Dendritic cell treated with granulocyte-macrophage colony-stimulating factor and Interleukin-4, amounts not matched to agents 40 ng/mL and 50 ng/mL, for 4 days (primary cell): ENCODE measurements at regions not wholly inside any gene's neighbourhood (a gene's known extent, or its start where the extent isn't known, plus 50 kb on each side); places are given as distances from the start of the nearest gene placed in this dataset.
"Not testable (repeated sequence)": the region's sequence is repeated elsewhere in the genome, so short reads cannot be mapped to it uniquely, and the experiment has no call there.

Experiments
- H3K27ac Mint-ChIP-seq: one replicate; pipeline ENCODE4 v1.8.0; 2022; ENCODE audit warnings: mild to moderate bottlenecking, mixed read lengths
- H3K27me3 Mint-ChIP-seq: one replicate; pipeline ENCODE4 v1.8.0; 2022; ENCODE audit warnings: mild to moderate bottlenecking, mixed read lengths
- H3K36me3 Mint-ChIP-seq: one replicate; pipeline ENCODE4 v1.8.0; 2022; ENCODE audit warnings: low read depth, mixed read lengths
- H3K4me1 Mint-ChIP-seq: one replicate; pipeline ENCODE4 v1.8.0; 2022; ENCODE audit warnings: low read depth, mixed read lengths
- H3K4me3 Mint-ChIP-seq: one replicate; pipeline ENCODE4 v1.8.0; 2022; ENCODE audit warnings: mild to moderate bottlenecking, moderate library complexity, mixed read lengths
- H3K9me3 Mint-ChIP-seq: one replicate; pipeline ENCODE4 v1.8.0; 2022; ENCODE audit warnings: mixed read lengths
- intact Hi-C: fragments of 100-400 bp; cut with micrococcal nuclease; formaldehyde crosslinking; loops from one replicate; pipeline ENCODE4 v1.15.0; 2022

DNA sequence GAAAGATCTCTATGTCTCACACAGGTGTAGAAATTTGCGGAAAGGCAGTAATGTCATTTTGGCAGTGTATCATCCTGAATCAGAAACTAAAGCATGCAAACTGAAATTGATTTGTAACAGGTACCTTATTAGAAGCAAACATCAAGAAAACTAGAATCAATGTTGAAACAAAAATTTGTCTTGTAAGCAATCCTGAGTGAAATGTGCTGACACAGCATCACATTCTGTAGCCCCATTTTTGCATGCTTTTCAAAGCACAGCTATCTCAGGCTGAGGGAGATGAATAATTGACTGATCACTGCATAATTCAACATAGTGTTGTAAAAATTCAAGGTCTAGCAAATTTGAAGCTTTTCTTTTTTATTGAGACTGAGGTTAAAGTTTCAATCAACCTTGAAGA, 539.7 kb downstream of the DACH1 start:
- no peak overlapping the region for H3K4me3 Mint-ChIP-seq
- H3K36me3 Mint-ChIP-seq, result no peaks in the 10 kb centered on the region
- no peaks in the 10 kb centered on the region for H3K9me3 Mint-ChIP-seq
- intact Hi-C loops, result no loop called here
- H3K27me3 Mint-ChIP-seq, result no peaks in the 10 kb centered on the region
- H3K27ac Mint-ChIP-seq, result no peak overlapping the region
- H3K4me1 Mint-ChIP-seq, result no peaks in the 10 kb centered on the region

DNA sequence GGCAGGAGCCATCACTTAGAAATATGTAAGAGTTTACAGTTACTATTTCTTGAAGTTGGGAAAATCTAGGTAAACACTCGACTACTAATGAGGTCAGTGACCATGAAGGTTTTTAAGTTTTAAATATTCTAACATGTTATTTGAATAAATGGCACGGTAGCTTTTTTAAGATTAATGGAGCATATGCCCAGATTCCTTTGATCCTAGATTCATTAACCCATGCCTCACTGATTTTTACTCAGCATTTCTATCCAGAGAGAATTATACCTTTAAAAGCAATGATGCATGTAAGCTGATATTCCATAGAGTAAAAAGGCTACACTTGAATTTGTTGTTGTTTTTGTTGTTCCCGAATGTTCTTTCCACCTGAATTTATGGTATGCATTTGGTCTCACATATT, 541.4 kb downstream of the DACH1 start:
- H3K27ac Mint-ChIP-seq, result no peak overlapping the region
- H3K36me3 Mint-ChIP-seq, result no peaks in the 10 kb centered on the region
- H3K9me3 Mint-ChIP-seq, result peaks cover 11% of the 10 kb centered on the region
- H3K4me1 Mint-ChIP-seq, result no peaks in the 10 kb centered on the region
- intact Hi-C loops, result no loop called here
- H3K4me3 Mint-ChIP-seq, result no peak overlapping the region
- H3K27me3 Mint-ChIP-seq, result no peaks in the 10 kb centered on the region

DNA sequence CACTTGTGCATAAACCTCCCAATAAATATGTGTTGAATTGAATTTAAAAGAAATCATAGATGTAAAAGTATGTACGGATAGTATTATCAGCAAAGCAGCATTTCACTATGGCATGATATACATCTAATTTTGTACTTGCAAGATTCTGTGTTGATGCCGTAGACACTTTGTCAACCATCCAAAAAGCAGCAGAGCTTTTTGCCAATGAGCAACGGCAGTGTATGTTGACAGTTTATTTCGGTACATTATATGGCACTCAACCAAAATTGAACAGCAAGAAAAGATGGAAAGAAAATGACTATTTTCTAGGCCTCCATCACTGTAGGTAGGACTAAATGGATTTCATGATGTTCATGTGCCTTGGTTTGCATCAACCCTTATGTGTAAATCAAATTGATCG, 543.7 kb downstream of the DACH1 start:
- Mint-ChIP-seq H3K36me3 (no peaks in the 10 kb centered on the region), H3K9me3 (peaks cover 18% of the 10 kb centered on the region), H3K27me3 (no peaks in the 10 kb centered on the region), H3K4me1 (no peaks in the 10 kb centered on the region), H3K27ac (no peak overlapping the region), H3K4me3 (no peak overlapping the region)
- intact Hi-C loops, result no loop called here

DNA sequence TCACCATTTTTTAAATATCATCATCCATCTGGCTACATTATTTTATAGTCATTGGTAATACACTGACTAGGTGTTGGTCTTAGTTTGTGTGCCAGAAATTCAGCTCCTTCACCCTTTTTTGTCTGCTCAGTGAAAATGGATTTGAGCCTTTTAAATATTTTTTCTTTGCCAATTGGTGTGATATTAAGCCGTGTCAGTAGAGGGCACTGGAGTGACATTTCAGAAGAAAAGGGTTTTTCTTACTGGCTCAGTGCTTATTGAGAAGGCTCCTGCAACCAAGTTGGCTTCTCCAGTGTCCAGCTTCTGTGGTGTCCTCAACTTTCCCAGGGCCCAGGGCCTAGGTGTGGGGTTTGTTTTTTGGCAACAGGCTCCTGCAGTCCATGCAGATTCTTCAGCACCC, 546.6 kb downstream of the DACH1 start:
- H3K27ac Mint-ChIP-seq, result no peak overlapping the region
- H3K9me3 Mint-ChIP-seq, result peaks cover 18% of the 10 kb centered on the region
- no peaks in the 10 kb centered on the region for H3K36me3 Mint-ChIP-seq
- no peaks in the 10 kb centered on the region for H3K27me3 Mint-ChIP-seq
- H3K4me3 Mint-ChIP-seq, result no peak overlapping the region
- H3K4me1 Mint-ChIP-seq, result no peaks in the 10 kb centered on the region
- intact Hi-C loops, result loop anchor here (1.0 kb wide), 1 partner anchor 559 kb away; no protein-coding TSS in a partner anchor

DNA sequence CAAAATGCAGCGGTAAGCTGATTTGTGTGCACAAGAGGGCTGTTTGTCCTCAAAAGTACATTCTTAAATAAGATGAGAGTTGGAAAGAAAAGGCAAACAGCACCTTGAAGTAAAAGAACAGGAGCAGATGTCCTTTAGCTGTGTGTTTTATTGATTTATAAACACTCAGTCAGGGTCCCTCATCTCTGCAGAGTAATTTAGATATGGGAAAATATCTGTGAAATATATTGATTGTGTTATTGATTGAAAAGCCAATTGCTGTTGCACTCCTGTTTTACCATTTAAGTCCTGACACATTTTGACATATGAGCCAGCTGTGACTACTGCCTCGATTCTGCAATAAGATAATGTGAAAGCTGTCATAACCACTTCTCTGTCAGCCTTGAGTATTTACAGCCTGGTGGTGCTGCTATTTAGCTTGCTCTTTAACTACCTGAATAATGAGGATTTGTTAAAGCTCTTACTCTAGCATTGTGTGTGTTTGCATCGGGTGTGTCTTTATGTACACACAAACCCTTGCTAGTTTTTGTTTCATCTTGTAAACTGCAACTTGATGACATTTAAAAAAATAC, 550.1 kb downstream of the DACH1 start:
- no peaks in the 10 kb centered on the region for H3K27me3 Mint-ChIP-seq
- H3K4me1 Mint-ChIP-seq, result no peaks in the 10 kb centered on the region
- no peaks in the 10 kb centered on the region for H3K36me3 Mint-ChIP-seq
- peaks cover 18% of the 10 kb centered on the region for H3K9me3 Mint-ChIP-seq
- intact Hi-C loops, result no loop called here
- no peak overlapping the region for H3K4me3 Mint-ChIP-seq
- H3K27ac Mint-ChIP-seq, result no peak overlapping the region

DNA sequence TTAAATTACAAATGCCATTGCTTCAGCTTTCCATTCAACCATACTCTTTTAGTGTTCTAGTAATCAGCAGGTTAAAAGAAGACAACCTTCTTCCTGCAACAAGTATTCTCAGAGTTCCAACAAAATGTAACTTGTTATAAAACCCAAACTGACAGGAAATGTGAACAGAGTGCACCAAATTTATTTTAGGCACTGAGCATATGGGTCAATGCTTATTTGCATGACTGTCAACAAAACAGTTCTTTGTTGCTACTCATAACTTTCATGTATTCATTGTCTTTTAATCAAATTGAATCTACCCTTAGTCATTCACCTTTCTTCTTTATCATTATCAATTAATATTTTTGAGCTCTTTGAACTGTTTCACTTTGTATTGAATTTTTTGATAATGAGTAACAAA, 554.1 kb downstream of the DACH1 start:
- intact Hi-C loops, result no loop called here
- H3K9me3 Mint-ChIP-seq, result no peaks in the 10 kb centered on the region

DNA sequence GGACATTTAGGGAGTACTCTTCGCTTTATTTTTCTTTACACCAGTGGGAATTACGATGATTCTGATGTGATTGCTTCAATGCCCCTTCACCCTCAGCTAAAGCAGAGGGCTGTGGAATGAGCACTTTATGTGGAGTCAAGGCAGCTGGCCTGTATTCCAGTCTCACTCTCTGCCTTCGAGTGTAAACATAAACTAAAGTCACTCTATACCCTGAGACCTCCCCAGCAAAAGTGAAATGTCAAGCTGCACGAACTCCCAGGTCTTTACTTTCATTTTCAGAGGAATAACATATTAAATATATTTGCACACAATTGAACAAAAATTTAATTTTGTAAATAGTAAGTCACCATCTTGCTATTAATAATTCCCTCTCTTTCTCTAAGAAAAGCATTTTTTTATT, 557.1 kb downstream of the DACH1 start:
- no peak overlapping the region for H3K4me3 Mint-ChIP-seq
- no peaks in the 10 kb centered on the region for H3K9me3 Mint-ChIP-seq
- intact Hi-C loops, result no loop called here
- no peak overlapping the region for H3K27ac Mint-ChIP-seq
- no peaks in the 10 kb centered on the region for H3K36me3 Mint-ChIP-seq
- no peaks in the 10 kb centered on the region for H3K4me1 Mint-ChIP-seq
- H3K27me3 Mint-ChIP-seq, result no peaks in the 10 kb centered on the region

More for the DNA sequence above, 554.1 kb downstream of the DACH1 start:
- Mint-ChIP-seq H3K4me1 (no peaks in the 10 kb centered on the region), H3K36me3 (no peaks in the 10 kb centered on the region), H3K27me3 (no peaks in the 10 kb centered on the region), H3K4me3 (no peak overlapping the region), H3K27ac (no peak overlapping the region)

DNA sequence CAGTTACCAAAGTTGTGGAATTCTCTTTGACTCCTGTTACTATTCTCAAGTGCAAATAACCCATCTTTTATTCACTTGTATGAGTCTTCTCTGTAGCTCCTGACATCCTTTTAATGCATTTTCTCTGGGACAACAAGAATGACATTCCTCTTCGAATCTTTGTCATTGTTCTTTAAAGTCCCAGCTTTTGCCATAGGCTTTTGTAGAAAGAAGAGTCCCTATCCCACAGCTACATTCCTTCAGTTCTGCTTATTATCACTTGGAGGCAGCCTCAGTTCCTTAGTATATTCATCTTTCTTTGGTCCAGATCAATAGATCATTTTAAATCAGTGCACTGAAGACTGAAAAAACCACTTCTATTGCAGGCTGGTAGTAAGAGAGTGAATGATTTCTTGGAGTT, 560.2 kb downstream of the DACH1 start:
- Mint-ChIP-seq H3K27me3 (no peaks in the 10 kb centered on the region), H3K36me3 (no peaks in the 10 kb centered on the region), H3K27ac (no peak overlapping the region), H3K9me3 (no peaks in the 10 kb centered on the region), H3K4me1 (no peaks in the 10 kb centered on the region), H3K4me3 (no peak overlapping the region)
- intact Hi-C loops, result no loop called here

DNA sequence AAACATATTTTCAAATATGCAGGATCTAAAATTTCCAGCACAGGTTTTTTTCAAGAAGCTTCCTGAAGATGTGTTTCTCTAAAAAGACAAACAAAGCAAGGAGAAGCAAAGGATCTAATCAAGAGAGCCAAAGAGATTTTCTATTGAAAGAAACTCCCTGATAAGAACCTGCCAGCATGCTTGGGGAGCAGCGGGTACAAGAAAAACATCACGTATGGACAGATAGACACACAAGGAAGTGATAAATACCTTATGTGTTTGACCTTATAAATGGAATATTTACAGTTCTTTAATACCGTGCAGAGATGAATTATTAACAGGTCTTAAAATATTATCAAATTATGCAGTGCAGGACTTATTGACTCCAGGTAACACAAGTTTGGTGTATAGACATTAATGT, 562.1 kb downstream of the DACH1 start:
- Mint-ChIP-seq H3K27me3 (no peaks in the 10 kb centered on the region), H3K36me3 (no peaks in the 10 kb centered on the region), H3K9me3 (no peaks in the 10 kb centered on the region), H3K4me3 (no peak overlapping the region), H3K27ac (no peak overlapping the region), H3K4me1 (no peaks in the 10 kb centered on the region)
- intact Hi-C loops, result no loop called here

DNA sequence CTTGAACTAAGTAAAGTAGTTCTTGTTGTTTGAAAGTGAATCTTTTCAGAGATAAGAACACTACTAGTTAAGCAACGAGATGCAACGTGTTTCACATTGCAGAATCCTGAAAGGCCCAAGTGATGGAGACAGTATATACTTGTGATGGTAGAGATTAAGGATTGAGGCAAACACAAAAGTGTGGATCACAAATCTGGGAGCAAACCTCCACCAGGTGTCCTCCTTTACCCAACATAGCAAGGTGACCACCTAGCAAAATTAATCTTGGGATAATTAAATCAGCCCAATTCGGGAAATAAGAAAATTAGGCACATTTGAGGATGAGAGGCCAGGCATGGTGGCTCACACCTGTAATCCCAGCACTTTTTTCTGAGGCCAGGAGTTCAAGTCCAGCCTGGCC, 563.9 kb downstream of the DACH1 start:
- Mint-ChIP-seq H3K9me3 (peaks cover 10% of the 10 kb centered on the region), H3K27me3 (no peaks in the 10 kb centered on the region), H3K4me3 (no peak overlapping the region), H3K36me3 (no peaks in the 10 kb centered on the region), H3K4me1 (no peaks in the 10 kb centered on the region), H3K27ac (no peak overlapping the region)
- intact Hi-C loops, result no loop called here

DNA sequence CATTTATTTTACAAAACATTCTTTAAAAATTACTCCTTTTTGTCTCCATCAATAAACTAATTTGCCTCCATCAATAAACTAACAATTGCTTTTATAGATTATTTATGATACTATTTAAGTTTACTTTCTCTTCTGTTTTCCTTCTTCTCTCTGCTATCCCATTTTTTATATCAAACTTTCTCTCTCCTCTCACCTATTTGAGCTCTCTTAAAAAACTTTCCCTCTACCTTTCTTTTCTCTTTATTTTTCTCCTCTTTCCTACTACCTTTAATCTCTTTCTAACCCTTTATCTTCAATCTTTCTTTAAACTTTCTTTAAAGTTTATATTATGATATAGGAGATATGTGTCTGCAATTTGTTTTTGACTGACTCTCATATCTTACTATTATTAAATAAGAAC, 566.4 kb downstream of the DACH1 start:
- peaks cover 11% of the 10 kb centered on the region for H3K9me3 Mint-ChIP-seq
- H3K4me1 Mint-ChIP-seq, result no peaks in the 10 kb centered on the region
- H3K27ac Mint-ChIP-seq, result no peak overlapping the region
- H3K27me3 Mint-ChIP-seq, result no peaks in the 10 kb centered on the region
- intact Hi-C loops, result no loop called here
- no peaks in the 10 kb centered on the region for H3K36me3 Mint-ChIP-seq
- no peak overlapping the region for H3K4me3 Mint-ChIP-seq

DNA sequence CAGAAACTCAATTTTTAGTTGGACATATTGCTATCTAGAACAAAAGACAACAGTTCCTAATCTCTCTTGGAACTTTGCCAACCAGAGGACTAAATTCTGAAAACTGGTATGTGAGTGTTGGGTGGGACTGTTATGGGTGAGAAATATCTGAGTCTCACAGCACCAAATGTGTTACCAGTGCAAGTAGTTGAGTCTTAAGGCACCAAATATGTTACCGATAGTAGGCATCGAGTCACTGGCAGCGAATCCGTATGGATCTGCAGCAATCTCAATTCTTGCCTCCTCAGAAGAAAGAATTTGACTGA, 575.2 kb downstream of the DACH1 start:
- H3K27ac Mint-ChIP-seq, result peak overlapping the region; percentile 86
- intact Hi-C loops, result loop anchor here (10.0 kb wide), 1 partner anchor 1433 kb away; the partner anchor contains the start of genes BORA and MZT1
- H3K27me3 Mint-ChIP-seq, result peaks cover 2% of the 10 kb centered on the region
- H3K4me1 Mint-ChIP-seq, result no peaks in the 10 kb centered on the region
- H3K9me3 Mint-ChIP-seq, result no peaks in the 10 kb centered on the region
- H3K36me3 Mint-ChIP-seq, result no peaks in the 10 kb centered on the region
- H3K4me3 Mint-ChIP-seq, result no peak overlapping the region

DNA sequence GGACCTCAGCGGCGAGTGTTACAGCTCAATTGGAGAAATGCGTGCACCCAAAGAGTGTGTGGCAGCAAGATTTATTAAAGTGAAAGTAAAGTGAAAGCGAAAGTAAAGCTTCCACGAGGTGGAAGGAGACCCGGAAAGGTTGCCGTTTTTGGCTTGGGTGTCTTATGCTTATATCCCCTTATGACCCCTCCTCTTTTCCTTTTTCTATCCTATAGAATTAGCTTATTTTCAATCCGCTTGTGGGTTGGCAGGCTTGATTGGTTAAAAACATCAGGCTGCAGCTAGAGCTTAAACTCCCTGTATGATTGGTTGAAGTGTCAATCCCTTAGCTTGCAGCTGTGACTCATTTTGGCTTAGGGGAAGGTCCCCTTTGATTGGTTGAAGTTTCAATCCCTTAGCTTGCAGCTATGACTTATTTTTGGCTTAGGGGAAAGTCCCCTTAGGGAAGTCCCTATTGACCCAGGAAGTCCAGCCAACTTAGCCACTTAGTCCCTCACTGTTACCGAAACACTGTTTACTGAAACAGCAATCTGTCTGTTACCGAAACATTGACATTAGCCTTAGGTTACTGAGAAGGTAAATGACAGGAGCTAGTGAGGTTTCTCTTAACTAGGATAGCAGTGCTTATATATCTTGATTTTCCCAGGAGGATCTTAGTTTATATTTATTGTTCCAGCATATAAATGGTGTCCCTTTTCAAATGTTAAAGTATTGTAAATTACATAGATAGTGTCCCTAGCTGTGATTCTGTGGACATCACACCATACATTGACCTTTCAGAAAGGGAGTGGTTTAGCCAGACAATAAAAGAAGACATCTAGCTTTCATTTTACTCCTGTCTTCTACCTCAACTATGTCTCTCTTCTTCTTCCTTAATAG, 575.8 kb downstream of the DACH1 start:
- no peaks in the 10 kb centered on the region for H3K36me3 Mint-ChIP-seq
- intact Hi-C loops, result loop anchor here (10.0 kb wide), 1 partner anchor 1434 kb away; the partner anchor contains the start of genes BORA and MZT1

DNA sequence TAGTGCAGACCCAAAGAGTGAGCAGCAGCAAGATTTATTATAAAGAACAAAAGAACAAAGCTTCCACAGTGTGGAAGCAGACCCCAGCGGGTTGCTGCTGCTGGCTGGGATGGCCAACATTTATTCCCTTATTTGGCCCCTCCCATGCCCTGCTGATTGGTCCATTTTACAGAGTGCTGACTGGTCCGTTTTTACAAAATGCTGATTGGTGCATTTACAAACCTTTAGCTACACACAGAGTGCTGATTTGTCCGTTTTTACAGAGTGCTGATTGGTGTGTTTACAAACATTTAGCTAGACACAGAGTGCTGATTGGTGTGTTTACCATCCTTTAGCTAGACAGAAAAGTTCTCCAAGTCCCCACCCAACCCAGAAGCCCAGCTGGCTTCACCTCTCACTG, 577.0 kb downstream of the DACH1 start:
- not testable (repeated sequence) for H3K27me3 Mint-ChIP-seq, H3K9me3 Mint-ChIP-seq, H3K27ac Mint-ChIP-seq, H3K4me1 Mint-ChIP-seq, H3K36me3 Mint-ChIP-seq, H3K4me3 Mint-ChIP-seq
- intact Hi-C loops, result loop anchor here (10.0 kb wide), 2 partner anchors 585 to 1435 kb away; partner anchors contain the start of genes BORA and MZT1

More for the DNA sequence above, 575.8 kb downstream of the DACH1 start:
- Mint-ChIP-seq H3K4me1 (no peaks in the 10 kb centered on the region), H3K27me3 (peaks cover 2% of the 10 kb centered on the region), H3K27ac (peak overlapping the region; percentile 86), H3K9me3 (no peaks in the 10 kb centered on the region), H3K4me3 (peak overlapping the region; percentile 74)
